ENCODE measurements at regions not wholly inside any gene's neighbourhood (a gene's known extent, or its start where the extent isn't known, plus 50 kb on each side); places are given as distances from the start of the nearest gene placed in this dataset.
"Not testable (repeated sequence)": the region's sequence is repeated elsewhere in the genome, so short reads cannot be mapped to it uniquely, and the experiment has no call there.

DNA sequence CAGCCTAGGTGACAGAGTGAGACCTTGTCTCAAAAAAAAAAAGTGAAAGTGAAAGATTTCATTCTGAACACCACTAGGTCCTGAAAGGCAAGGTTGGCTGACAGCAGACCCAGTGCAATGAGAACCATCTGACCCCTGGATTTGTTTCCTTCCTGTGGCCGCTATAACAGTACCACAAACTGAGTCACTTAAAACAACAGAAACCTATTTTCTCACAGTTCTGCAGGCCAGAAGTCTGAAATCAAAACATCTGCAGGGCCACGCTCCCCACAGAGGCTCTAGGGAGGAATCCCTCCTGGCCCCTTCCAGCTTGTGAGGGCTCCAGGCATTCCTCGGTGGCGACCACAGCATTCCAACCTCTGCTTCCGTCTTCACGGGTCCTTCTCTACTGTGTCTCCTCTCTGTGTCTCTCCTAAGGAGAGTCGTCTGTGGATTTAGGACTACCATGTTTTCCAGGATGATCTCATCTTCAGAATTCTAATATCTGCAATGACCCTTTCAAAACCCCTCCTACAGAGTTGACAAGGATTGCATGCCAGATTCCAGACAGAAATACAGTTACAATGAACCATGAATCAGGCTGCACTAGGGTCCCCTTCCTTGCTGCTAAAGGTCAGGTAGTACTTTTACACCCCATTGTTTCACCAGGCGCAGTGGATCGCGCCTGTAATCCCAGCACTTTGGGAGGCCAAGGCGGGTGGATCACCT, 78.0 kb upstream of the ADGRL1 start:
- TF ChIP-seq POLR2A (IDR thresholded peaks at IDR 0.05; ENCODE audit: low read length); GATA1 (IDR thresholded peaks at IDR 0.05; ENCODE audit: low read depth, low read length): not testable (repeated sequence)
